ENCODE measurements at regions not wholly inside any gene's neighbourhood (a gene's known extent, or its start where the extent isn't known, plus 50 kb on each side); places are given as distances from the start of the nearest gene placed in this dataset.

- no peak for TF ChIP-seq TCF12 (IDR thresholded peaks at IDR 0.05; ENCODE audit: low read depth)
- no peak for TF ChIP-seq REST (IDR thresholded peaks at IDR 0.05; ENCODE audit: low read depth)
- no peak for TF ChIP-seq MAX (IDR thresholded peaks at IDR 0.05)
- no peak for TF ChIP-seq EP300 (IDR thresholded peaks at IDR 0.05; ENCODE audit: borderline replicate concordance)
- no peak for TF ChIP-seq YY1 (IDR thresholded peaks at IDR 0.05; ENCODE audit: low read depth)
- no peak for TF ChIP-seq EGR1 (IDR thresholded peaks at IDR 0.05)
- no peak for TF ChIP-seq TEAD4 (IDR thresholded peaks at IDR 0.05)
- TF ChIP-seq USF1 (IDR thresholded peaks at IDR 0.05) = no peak
- no peak for TF ChIP-seq NFIC (IDR thresholded peaks at IDR 0.05)
- no peak for TF ChIP-seq TAF1 (IDR thresholded peaks at IDR 0.05; ENCODE audit: low read depth)
- TF ChIP-seq CREB1 (IDR thresholded peaks at IDR 0.05; ENCODE audit: low read depth) = no peak
- no peak for TF ChIP-seq FOXM1 (IDR thresholded peaks at IDR 0.05; ENCODE audit: borderline replicate concordance, low read depth)
- no peak for TF ChIP-seq ZBTB7A (IDR thresholded peaks at IDR 0.05; ENCODE audit: low read depth)
- no peak for TF ChIP-seq CEBPB (IDR thresholded peaks at IDR 0.05)
- TF ChIP-seq RAD21 (IDR thresholded peaks at IDR 0.05; ENCODE audit: low read depth) = no peak
Observed at GRCh38 chr1:214928574-214928973, 154.0 kb upstream of the KCNK2 start.

- TF ChIP-seq TCF12 (IDR thresholded peaks at IDR 0.05; ENCODE audit: low read depth) (no peak), TEAD4 (IDR thresholded peaks at IDR 0.05) (no peak), MAX (IDR thresholded peaks at IDR 0.05) (no peak)
Observed at GRCh38 chr1:214933375-214933774, 149.2 kb upstream of the KCNK2 start.

GRCh38 chr1:214934045-214934444 is 148.5 kb upstream of the KCNK2 start:
- TF ChIP-seq ZBTB7A (IDR thresholded peaks at IDR 0.05; ENCODE audit: low read depth) (no peak), USF1 (IDR thresholded peaks at IDR 0.05) (no peak), EGR1 (IDR thresholded peaks at IDR 0.05) (no peak), YY1 (IDR thresholded peaks at IDR 0.05; ENCODE audit: low read depth) (no peak), EP300 (IDR thresholded peaks at IDR 0.05; ENCODE audit: borderline replicate concordance) (no peak), RAD21 (IDR thresholded peaks at IDR 0.05; ENCODE audit: low read depth) (no peak), TEAD4 (IDR thresholded peaks at IDR 0.05) (no peak), CREB1 (IDR thresholded peaks at IDR 0.05; ENCODE audit: low read depth) (no peak), TCF12 (IDR thresholded peaks at IDR 0.05; ENCODE audit: low read depth) (no peak), MAX (IDR thresholded peaks at IDR 0.05) (no peak)

GRCh38 chr1:214935258-214935657 is 147.3 kb upstream of the KCNK2 start:
- TF ChIP-seq EGR1 (IDR thresholded peaks at IDR 0.05) (no peak), FOXM1 (IDR thresholded peaks at IDR 0.05; ENCODE audit: borderline replicate concordance, low read depth) (no peak), YY1 (IDR thresholded peaks at IDR 0.05; ENCODE audit: low read depth) (no peak), CEBPB (IDR thresholded peaks at IDR 0.05) (no peak)

GRCh38 chr1:214939180-214939579 is 143.4 kb upstream of the KCNK2 start:
- TF ChIP-seq TAF1 (IDR thresholded peaks at IDR 0.05; ENCODE audit: low read depth) (no peak), YY1 (IDR thresholded peaks at IDR 0.05; ENCODE audit: low read depth) (no peak), TEAD4 (IDR thresholded peaks at IDR 0.05) (no peak), NFIC (IDR thresholded peaks at IDR 0.05) (no peak), USF1 (IDR thresholded peaks at IDR 0.05) (no peak), EP300 (IDR thresholded peaks at IDR 0.05; ENCODE audit: borderline replicate concordance) (no peak), REST (IDR thresholded peaks at IDR 0.05; ENCODE audit: low read depth) (no peak), MAX (IDR thresholded peaks at IDR 0.05) (no peak), TCF12 (IDR thresholded peaks at IDR 0.05; ENCODE audit: low read depth) (no peak), RAD21 (IDR thresholded peaks at IDR 0.05; ENCODE audit: low read depth) (no peak), CREB1 (IDR thresholded peaks at IDR 0.05; ENCODE audit: low read depth) (no peak), EGR1 (IDR thresholded peaks at IDR 0.05) (no peak), CEBPB (IDR thresholded peaks at IDR 0.05) (no peak), FOXM1 (IDR thresholded peaks at IDR 0.05; ENCODE audit: borderline replicate concordance, low read depth) (no peak), ZBTB7A (IDR thresholded peaks at IDR 0.05; ENCODE audit: low read depth) (no peak)

All from Ishikawa (cell line).